GM21381 (cell line): ENCODE measurements at regions not wholly inside any gene's neighbourhood (a gene's known extent, or its start where the extent isn't known, plus 50 kb on each side); places are given as distances from the start of the nearest gene placed in this dataset.

Experiments
- ATAC-seq: cut with Tn5 transposase; IDR thresholded peaks from one replicate; pipeline ENCODE4 v1.9.1; 2021; ENCODE audit warnings: mild to moderate bottlenecking, moderate library complexity; ENCODE audit not compliant: unreplicated experiment

DNA sequence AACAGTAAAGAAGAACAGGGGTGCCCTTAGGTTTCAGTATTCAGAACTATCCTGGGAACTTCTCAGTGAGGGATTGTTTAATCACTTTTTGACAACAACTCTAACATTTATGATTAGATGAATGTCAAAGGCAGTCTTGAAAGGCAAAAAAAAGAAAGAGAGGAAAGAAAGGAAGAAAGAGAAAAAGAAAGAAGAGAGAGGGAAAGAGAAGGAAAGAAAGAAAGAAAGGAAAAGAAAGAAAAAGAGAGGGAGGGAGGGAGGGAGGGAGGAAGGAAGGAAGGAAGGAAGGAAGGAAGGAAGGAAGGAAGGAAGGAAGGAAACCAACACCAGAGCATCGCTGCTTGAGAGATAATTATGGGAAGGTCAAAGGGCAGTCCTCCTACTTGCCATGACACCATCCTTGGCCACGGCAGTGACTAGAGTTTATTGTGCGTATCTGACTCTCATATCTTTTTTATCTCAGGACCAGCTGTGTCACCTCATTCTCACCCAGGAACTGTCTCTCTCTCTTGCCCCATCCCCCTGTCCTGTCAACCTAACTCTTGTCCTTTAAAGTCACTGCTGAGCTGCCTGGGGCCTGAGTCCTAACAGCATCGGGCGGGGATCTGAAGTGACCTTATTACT lies 96.8 kb upstream of the ATXN1 start:
- ATAC-seq, result no peak

DNA sequence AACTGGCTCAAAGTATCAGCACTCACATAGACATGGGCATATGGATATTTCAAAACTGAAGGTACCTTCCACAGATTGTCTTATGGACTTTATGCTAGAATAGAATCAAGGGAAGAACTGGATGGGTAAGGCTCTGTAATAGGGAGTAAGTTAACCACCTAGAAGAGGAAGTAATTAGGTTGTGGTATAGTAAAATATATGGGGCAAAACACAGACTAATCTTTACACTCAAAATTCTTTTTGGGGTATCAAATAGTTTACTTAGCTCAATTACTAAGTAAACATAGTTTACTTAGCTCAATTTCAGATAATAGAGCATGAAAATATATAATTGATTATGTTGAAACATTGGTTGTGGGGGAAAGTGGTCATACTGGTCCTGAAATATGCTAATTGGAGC lies 94.2 kb upstream of the ATXN1 start:
- no peak for ATAC-seq

DNA sequence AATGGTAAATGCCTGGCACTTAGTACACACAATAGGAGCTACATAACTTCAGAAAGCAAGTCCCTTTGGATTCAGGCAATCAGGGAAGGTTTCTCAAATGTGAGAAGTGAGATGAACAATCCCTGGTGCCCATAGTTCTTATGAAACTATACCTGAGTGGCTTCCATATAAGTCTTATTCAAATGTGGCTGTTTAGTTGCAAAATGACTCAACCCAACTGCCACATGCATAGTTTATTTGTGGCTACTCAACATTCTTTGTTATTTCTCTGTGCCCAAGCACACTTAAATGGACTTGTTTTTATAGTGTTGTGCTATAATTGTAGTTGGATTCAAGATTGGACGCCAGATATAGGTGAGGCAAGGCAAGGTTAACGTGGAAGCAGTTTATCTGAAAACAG lies 93.7 kb upstream of the ATXN1 start:
- ATAC-seq, result peak; percentile 73

DNA sequence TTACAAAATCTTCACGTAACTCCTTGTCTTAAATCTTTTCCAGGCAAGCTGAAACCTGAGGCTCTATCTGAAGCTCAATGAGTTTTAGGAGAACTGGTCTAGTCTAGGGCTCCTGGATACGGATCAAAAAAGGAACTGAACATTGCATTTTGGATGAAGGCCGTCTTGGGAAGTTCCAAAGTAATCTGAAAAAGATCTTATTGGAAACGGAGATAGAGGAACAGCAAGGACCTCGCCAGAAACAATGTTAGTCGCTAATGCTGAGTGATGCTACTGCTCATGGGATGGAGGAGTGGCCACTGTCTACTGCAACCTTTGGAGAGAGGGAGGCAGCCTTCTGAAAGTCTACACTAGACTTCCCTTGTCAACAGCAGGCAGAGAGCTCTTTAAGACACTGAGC lies 91.4 kb upstream of the ATXN1 start:
- no peak for ATAC-seq

DNA sequence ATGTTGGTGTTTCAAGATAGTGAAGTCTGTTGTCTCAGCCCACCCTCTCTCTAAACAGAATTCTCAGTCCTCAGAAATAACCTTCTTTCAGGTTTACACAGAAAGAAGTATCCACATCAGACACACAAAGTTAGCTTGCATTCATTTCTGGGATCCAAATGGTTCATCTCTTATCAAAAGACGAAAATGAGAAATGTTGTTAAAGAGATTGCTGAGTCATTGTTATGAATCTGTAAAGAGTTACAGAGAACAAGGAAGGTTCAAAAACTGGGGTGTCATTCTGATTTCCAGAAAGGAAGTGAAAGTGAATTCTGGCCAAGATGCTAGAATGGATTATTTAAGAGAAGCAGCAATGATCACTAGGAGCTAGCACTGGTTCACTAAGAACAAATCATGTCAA lies 90.5 kb upstream of the ATXN1 start:
- peak; percentile 31 for ATAC-seq

DNA sequence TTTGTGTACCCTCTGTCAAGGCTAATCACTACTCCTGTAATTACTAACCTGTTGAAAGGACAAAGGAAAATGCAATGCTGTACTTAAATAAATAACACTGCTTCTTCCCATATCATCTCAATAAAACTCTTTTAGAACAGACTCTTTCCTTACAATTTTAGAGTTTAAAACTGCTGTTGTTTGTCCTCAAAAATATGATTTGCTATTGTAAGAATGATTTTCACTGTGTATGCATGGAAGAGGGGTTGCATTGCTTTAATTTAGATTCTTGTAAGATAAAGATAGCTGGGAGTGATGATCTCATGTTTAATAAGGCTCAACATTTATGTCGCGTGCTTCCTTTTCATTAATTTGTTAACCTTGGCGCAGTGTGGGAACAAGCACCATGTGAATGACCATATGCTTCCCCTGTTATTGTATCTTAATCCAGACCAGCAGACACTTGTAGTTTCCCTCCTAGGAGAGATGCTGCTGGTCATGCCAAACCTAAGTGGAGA lies 89.8 kb upstream of the ATXN1 start:
- ATAC-seq, result no peak

DNA sequence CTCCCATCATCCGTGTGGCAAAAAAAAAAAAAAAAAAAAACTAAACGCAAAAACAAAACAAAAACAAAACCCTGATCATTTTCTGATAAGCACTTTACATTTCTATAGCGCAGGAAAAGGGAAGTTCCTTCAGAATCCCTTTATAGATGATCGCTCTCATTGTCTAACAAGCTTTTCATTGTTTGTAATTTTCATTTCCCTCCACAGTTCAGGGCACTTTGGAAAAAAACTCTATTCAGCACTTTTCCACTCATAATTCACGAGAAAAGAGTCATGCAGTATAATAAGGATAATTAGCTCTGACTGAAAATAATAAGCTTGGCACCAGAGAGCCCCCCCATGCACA lies 89.4 kb upstream of the ATXN1 start:
- no peak for ATAC-seq

DNA sequence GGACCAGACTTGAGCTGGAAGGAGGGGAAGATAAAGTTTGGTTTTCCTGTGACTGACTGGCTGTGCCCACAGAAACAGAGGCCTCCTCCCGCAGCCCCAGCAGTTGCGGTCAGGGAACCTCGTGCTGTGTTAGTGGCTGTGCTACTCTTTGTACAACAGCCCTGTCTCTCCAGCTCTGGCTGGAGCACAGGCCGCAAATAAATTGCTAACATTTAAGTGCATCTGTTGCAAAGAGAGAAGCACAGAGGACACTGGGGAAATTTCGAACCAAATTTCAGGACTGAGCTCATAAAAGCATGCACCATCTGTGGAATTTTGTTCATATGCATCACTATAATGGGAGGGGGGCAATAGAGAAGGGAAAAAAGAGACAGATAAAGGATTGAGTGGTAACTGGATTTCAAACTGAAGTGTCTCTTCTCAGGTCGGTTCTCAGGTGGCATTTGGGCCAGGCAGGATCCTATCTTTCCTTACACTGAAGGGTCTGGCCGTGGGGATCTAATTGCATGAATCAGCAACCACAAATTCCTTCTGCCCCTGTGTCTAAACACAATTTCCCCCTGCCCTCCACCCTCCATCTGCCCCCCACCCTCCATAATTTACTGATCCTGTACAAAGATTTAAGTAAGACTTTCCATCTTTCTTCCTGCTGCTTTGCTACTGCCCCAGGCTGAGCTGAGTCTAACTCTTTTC lies 88.9 kb upstream of the ATXN1 start:
- no peak for ATAC-seq

DNA sequence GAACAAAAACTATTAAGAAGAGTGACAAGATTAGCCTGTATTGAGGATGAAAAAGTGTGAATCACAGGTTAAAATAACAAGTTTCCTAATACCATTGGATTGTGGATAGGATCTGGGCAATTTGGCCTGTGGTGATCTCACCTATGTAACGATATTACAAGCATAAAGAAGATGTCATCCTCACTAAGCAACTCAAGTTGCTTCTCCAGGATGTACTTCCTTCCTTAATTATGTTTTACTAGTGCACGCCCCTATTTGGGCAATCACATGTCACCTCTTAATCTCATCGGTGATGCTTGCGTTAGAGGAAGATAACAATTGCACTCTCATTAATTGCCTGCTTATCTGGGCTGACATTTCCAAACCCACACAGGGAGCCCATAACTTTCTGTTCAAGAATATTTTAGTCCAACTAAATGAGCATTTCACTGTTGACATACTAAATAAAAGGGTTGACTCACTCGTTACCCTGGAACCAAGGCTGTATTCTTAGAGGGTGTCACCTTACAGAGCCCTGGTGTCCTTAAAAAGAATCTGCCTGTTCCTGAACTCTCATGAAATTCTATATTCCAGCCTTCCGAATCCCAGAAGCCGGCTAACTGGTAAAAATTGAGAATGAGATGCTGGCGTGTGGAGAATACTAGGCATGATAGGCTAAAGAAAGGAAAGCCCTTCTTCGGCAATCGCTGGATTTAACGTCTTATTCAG lies 88.2 kb upstream of the ATXN1 start:
- ATAC-seq, result no peak

DNA sequence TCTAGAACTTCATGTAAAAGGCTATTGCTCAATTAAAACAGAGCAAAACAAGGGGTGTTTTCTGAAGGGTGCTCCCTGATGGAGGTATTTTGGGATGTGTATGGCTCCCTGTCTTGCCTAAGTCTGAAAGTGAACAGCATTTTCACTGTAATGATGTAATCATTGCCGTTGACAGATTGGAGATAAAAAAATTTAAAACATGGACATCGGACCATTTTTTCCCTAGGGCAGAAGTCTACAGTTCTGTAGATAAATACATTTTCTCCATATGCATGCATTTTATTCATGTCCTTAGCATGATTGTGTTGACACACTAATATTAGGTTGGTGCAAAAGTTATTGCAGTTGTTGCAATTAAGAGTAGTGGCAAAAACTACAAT lies 85.1 kb upstream of the ATXN1 start:
- no peak for ATAC-seq

DNA sequence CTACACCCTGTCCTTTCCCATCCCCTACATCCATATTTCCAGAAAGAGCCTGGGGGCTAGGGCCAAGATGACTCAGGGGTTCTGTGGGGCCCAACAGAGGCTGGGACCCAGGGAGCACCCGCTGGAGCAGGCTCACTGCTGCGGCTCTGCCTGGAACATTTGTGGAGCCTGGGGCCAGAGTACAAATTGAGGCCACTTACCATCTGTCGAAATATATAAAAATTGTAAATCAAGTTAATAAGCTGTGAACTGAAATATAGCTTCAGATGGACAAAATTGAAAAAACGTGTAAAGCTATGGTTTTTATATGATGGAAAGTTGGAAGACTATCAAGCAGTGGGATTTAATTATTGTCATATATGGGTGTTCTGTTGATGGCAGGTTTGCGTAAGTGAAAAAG lies 82.9 kb upstream of the ATXN1 start:
- ATAC-seq, result no peak

DNA sequence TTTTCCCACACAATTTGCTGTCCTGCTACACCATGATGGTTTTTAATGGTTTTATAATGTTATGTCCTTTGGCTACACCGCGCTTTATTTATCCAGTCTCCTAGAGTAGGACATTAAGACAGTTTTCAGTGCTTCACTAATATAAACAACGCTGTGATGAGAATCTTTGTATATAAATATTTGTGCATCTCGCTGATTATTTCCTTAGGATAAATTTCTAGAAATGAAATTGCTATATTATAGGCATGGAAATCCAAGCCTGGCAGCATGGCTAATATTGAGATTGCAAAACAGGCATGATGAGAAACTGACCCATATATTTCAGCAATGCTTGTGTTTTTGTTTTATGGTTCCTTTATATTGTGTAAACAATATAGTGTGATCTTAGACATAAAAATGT lies 81.4 kb upstream of the ATXN1 start:
- ATAC-seq, result no peak

DNA sequence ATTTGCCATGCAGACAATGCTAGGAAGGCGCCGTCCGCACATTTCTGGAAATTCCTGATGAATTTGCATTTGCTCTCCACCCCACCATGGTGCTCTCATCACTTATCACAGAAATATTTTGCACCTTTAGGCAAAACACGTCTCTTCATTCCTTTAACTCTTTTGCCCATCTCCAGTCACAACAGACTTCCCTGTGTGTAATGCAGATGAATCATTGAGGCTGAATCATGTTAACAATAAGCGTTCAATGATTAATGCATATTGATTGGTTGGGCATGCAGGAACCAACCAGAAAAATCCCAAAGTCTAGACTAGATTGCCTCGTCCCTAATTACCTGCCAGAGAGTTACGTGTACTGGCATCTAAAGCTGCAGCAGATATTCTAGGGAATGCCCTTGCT lies 80.0 kb upstream of the ATXN1 start:
- no peak for ATAC-seq

DNA sequence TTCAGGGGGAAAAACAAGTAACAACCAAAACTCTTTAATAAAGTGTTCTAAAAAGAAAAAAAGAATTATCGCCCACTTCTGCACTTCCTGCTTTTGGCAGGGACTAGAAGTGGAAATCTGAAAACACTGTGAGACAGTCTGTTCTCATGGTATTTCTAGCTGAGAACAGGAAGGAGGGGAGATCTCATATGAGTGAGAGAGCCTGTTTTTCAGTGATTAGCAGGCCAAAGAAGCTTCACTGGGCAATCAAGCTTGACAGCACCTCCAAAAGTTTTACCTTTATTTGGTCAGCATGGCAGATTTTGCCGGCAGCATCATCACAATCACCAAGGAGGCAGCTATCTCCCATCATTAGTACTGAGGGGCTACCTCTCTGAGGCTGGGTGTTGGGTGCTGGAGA lies 79.5 kb upstream of the ATXN1 start:
- no peak for ATAC-seq

DNA sequence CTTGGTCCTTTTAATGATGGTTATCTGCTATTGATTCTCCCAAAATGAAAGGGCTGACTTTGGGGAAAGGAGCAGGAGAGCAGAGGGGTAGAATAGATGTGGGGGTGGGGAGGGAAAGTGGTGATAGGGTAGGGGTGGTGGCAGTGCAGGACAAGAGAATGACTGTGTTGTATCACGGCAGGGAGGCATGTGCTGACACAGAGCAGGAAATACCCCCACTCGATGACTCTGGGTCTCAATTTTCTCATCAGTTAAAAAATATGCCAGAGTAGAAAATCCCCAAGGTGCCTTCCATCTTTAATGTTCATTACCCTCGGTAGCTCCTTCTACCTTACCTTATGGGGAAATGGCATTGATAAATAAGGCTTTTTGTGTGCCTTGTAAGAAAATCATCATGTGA lies 79.0 kb upstream of the ATXN1 start:
- ATAC-seq, result no peak

DNA sequence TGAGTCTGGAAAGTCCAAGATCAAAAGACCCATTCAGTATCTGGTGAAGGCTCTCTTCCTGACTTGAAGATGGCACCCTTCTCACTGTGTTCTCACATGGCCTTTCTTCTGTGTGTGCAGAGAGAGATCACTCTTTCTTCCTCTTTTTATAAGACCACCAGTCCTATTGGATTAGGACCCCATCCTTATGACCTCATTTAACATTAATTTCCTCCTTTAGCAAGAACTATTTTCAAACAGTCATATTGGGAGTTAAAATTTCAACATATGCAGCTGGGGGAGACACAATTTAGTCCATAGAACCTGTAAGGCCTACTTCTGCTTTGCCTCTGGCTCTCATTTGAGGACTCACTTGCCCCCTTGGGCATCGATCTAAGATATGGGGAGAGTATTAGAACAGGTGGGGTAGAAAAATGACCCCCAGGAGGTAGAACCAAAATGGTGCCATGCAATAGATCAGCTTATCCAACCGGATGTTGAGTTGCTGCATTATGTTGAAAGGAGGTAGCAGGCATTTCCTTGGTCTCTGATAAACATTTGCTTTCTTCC lies 78.4 kb upstream of the ATXN1 start:
- ATAC-seq, result no peak

DNA sequence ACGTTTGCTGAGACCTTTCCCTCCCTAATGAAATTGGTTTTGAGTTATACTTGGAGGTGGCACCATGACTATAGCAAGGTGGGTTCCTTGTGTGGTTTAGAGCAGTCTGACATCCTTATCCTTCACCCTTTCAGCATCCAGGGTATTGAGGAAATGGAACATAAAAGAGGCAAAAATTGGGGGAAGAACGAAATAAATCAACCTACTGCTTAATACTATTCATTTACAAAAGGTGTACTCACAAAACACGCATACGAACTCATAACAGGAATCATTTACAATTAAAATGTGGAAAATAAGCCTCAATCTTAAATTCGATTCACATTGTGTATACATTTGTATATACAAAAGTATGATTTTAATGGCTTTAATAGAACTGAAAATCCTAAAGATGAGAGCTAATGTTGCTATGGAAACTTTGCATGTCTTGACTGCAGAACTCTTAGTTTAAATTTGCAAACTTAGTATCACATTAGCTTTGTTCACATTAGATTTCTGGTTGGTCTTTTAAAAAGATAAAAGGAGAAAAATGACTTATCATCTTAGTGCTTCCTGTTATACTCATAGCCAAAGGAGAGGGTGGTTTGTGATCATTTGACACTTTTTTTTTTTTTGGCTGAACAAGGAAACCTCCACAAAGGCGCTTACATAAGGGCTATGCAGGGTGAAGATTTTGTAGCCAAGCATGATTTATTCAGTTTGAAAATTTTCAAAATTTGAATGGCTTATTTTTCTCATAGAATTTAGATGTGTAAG lies 76.1 kb upstream of the ATXN1 start:
- ATAC-seq, result no peak

DNA sequence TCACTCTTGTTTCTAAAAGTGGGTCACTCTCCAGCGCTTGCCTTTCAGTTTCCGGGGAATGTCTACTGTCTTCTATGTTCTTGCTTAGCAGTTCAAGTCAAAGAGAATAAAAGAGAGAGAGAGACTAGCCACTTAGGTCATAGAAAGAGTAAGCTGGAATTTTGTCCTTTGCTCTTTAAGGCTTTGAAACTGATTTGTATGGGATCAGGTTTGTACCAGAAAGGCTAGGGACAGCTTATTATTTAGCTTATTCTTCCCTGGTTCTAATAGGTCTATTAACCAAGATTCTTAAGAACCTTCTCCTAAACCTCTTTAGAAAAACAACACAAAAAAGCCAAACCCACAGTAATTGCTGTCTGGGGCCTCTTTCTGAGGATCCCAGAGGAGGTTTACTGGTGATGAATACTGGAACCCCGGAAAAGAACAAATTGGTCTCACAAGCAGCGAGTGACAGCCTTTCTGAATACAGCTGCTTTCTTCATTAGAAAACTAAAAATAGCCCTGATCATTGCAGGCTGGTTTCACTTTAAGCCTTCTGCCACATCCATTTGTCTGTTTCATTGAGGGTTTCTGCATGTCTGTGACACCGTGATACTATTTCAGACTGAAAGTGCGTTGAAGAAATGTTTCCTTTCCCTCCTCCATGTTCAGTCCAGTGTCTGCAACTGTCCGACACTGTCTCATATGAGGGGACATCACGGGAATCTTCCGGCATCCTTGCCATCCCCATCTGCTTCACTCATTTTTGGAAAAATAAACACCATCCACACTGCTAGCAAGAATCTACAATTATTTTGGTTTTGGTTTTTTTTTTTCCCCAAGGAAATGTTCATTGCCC lies 75.1 kb upstream of the ATXN1 start:
- peak; percentile 80 for ATAC-seq

DNA sequence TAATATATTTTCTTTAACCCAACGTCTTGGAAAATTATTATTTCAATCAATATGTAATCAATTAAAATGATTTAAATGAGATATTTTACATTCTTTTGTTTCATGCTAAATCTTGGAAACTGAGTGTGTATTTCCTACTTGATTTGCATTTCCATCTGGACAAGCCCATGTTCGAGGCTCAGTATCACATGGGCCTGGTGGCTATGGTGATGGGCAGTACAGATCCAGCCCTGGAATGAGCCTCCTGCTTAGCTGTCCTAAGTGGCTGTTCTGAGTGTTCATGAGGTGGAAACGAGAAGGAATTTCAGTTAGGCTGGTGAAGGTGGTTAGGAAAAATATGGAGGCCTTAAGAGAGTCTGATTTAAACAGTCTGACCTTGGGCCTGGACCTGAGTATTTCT lies 73.0 kb upstream of the ATXN1 start:
- no peak for ATAC-seq

DNA sequence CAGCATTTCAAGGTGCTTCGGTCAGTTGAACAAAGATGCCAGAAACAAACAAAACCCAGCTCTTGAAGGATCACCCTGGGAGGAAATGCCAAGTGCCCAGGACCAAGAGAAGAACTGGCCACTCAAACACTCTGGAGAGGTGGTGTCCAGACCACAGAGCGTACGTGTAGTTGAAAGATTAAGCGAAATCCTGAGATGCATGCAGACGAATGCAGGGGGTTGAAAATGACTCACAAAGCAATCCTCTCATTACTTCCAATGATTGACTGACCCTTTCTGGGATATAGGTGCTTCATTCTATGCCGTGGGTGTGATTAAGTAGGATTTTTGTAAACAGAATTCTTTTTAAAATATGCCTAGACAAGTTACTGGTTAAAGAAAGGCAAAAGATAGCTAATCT lies 71.5 kb upstream of the ATXN1 start:
- ATAC-seq, result no peak
